Body of pancreas (tissue), 4 donors: ENCODE measurements at regions not wholly inside any gene's neighbourhood (a gene's known extent, or its start where the extent isn't known, plus 50 kb on each side); places are given as distances from the start of the nearest gene placed in this dataset.

Source experiments
- ATAC-seq: fragments of 150-250 bp; one replicate; pipeline ENCODE4 v1.9.1; 2016
- DNase-seq, 4 donors: peaks; one replicate each; pipeline ENCODE4 v3.0.0-alpha.2; 2019
- H3K27ac ChIP-seq, 4 donors: fragments of 200-600 bp; sonication (generic); 1 replicate in 3 of 4; 2 replicates in 1 of 4; pipeline versions ENCODE4 v1.5.1 to v1.6.1; 2016 to 2019; ENCODE audit warnings: mild to moderate bottlenecking in 1 of 4, mixed read lengths in 1 of 4, moderate library complexity in 1 of 4
- H3K27me3 ChIP-seq, 2 donors: fragments of 200-600 bp; sonication (generic); one replicate each; pipeline ENCODE4 v1.6.0; 2016; ENCODE audit warnings: mild to moderate bottlenecking in 1 of 2
- H3K36me3 ChIP-seq, 2 donors: fragments of 200-600 bp; sonication (generic); replicated peaks in 1 of 2; 2 replicates each; pipeline ENCODE4 v1.5.1; 2016; ENCODE audit warnings: low read depth in 2 of 2; ENCODE audit not compliant: insufficient read depth in 1 of 2
- H3K4me1 ChIP-seq: fragments of 200-600 bp; sonication (generic); one replicate; pipeline ENCODE4 v1.6.0; 2016
- H3K4me3 ChIP-seq, 2 donors: fragments of 200-600 bp; sonication (generic); 1 replicate in 1 of 2; 2 replicates in 1 of 2; pipeline ENCODE4 v1.5.1; 2016 to 2019
- H3K9me3 ChIP-seq, 3 donors: fragments of 200-600 bp; sonication (generic); 1 replicate in 2 of 3; 2 replicates in 1 of 3; pipeline ENCODE4 v1.5.1; 2016
- CTCF ChIP-seq, 7 experiments: fragments of 450-650 bp in 4 of 7; fragments of 200-600 bp in 3 of 7; sonication (generic) in 3 of 7; IDR thresholded peaks; one replicate each; pipeline ENCODE4 v1.5.1; 2016 to 2019; ENCODE audit warnings: antibody characterized with exemption in 7 of 7
- POLR2A ChIP-seq, 3 donors: fragments of 450-650 bp; IDR thresholded peaks; one replicate each; pipeline ENCODE4 v1.6.1; 2016; ENCODE audit warnings: antibody characterized with exemption in 3 of 3, mild to moderate bottlenecking in 2 of 3
- WGBS, 2 donors: methylation state at CpG; one replicate each; pipeline ENCODE4 v1.1.5; 2017; 5-methylcytosine and 5-hydroxymethylcytosine counted together
- intact Hi-C: fragments of 100-400 bp; cut with DNase I; formaldehyde crosslinking; loops from one replicate; pipeline ENCODE4 v1.15.1; 2023

DNA sequence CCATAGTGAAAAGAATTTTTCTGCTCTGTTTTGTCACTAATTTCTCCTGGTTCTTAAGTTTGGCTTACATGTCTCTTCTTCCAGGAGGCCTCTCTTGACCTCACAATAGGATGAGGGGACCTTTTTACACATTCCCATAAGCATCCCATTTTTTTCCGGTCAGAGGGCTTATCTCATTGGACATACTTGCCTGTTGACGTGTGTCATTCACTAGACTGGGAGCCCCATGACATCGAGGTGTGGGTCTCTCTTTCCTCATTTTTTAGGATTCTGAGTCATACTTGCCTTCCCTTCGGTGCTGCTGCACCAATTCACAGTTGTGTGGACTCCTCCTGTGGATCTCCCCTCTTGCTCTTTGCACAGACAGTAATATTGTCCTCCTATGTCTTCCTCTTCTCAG lies 601.8 kb downstream of the GATA3 start:
- H3K4me3 ChIP-seq = no peak overlapping the region
- TF ChIP-seq POLR2A (IDR thresholded peaks at IDR 0.05) (no peak), CTCF (IDR thresholded peaks at IDR 0.05) (no peak)
- DNase-seq (no peak), ATAC-seq (no peak)
- no peaks in the 10 kb centered on the region for H3K9me3 ChIP-seq
- no peaks in the 10 kb centered on the region for H3K36me3 ChIP-seq
- intact Hi-C loops = no loop called here
- WGBS, 2 donors = 58 to 69% methylated on average over 4 of the region's 4 CpGs
- no peaks in the 10 kb centered on the region for H3K27me3 ChIP-seq
- H3K27ac ChIP-seq = no peak overlapping the region
- H3K4me1 ChIP-seq = no peaks in the 10 kb centered on the region

DNA sequence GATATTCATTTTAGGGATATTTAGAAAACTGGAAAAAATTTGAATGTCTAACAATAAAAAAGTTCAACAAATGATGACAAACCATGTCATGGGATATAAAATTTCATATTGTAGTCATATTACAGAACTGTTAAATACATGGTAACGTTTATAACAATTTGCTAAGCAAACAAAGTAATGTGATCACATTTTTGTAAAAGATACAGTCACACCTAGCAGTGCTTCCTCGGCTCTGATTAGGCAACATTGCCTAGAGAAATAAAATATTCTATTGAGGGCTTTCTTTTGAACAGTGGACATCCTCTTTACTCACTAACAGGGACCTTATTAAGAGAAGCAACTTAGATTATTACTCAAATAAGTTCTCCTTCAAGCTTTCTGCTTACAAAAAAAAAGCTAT lies 605.5 kb downstream of the GATA3 start:
- TF ChIP-seq CTCF (IDR thresholded peaks at IDR 0.05) (no peak), POLR2A (IDR thresholded peaks at IDR 0.05) (no peak)
- WGBS, 2 donors = 28 to 29% methylated on average over 2 of the region's 2 CpGs
- intact Hi-C loops = no loop called here
- Histone ChIP-seq H3K27me3 (no peaks in the 10 kb centered on the region), H3K4me3 (no peak overlapping the region), H3K9me3 (no peaks in the 10 kb centered on the region), H3K27ac (no peak overlapping the region), H3K36me3 (no peaks in the 10 kb centered on the region), H3K4me1 (no peaks in the 10 kb centered on the region)
- DNase-seq (no peak), ATAC-seq (no peak)

GRCh38 chr10:8661886-8662285 lies 607.4 kb downstream of the GATA3 start:
- ATAC-seq = no peak
- Histone ChIP-seq H3K4me1 (no peaks in the 10 kb centered on the region), H3K4me3 (no peak overlapping the region), H3K9me3 (no peaks in the 10 kb centered on the region), H3K36me3 (no peaks in the 10 kb centered on the region), H3K27me3 (no peaks in the 10 kb centered on the region), H3K27ac (no peak overlapping the region)
- TF ChIP-seq POLR2A (IDR thresholded peaks at IDR 0.05) = no peak
- no peak for TF ChIP-seq CTCF (IDR thresholded peaks at IDR 0.05)
- DNase-seq = no peak
- 33 to 43% methylated on average over 3 of the region's 3 CpGs for WGBS, 2 donors
- intact Hi-C loops = no loop called here

- WGBS, 2 donors = 70 to 76% methylated on average over 2 of the region's 2 CpGs
Measured at GRCh38 chr10:8663131-8663530, 608.6 kb downstream of the GATA3 start.

More at GRCh38 chr10:8663131-8663530, 608.6 kb downstream of the GATA3 start:
- Histone ChIP-seq H3K27me3 (no peaks in the 10 kb centered on the region), H3K36me3 (no peaks in the 10 kb centered on the region), H3K27ac (no peak overlapping the region), H3K4me1 (no peaks in the 10 kb centered on the region), H3K9me3 (no peaks in the 10 kb centered on the region), H3K4me3 (no peak overlapping the region)
- ATAC-seq (no peak), DNase-seq (no peak)
- TF ChIP-seq POLR2A (IDR thresholded peaks at IDR 0.05) = no peak
- TF ChIP-seq CTCF (IDR thresholded peaks at IDR 0.05) = no peak
- intact Hi-C loops = no loop called here
